Parathyroid adenoma (tissue), 2 donors: ENCODE measurements at regions not wholly inside any gene's neighbourhood (a gene's known extent, or its start where the extent isn't known, plus 50 kb on each side); places are given as distances from the start of the nearest gene placed in this dataset.

Experiments used
- H2AFZ ChIP-seq: fragments of 300-600 bp; sonication (generic); one replicate; pipeline ENCODE4 v1.7.0; 2017; ENCODE audit warnings: antibody characterized with exemption, mild to moderate bottlenecking
- H3K27ac ChIP-seq: fragments of 300-600 bp; sonication (generic); one replicate; pipeline ENCODE4 v1.7.0; 2017
- H3K27me3 ChIP-seq: fragments of 300-600 bp; sonication (generic); one replicate; pipeline ENCODE4 v1.7.0; 2017; ENCODE audit warnings: low read length; ENCODE audit not compliant: control insufficient read depth, insufficient read depth
- H3K36me3 ChIP-seq: fragments of 300-600 bp; sonication (generic); one replicate; pipeline ENCODE4 v1.7.0; 2017; ENCODE audit warnings: low read length; ENCODE audit not compliant: control insufficient read depth, insufficient read depth
- H3K4me1 ChIP-seq: fragments of 300-600 bp; sonication (generic); one replicate; pipeline ENCODE4 v1.7.0; 2017; ENCODE audit warnings: control low read depth
- H3K4me2 ChIP-seq: fragments of 300-600 bp; sonication (generic); one replicate; pipeline ENCODE4 v1.7.0; 2017; ENCODE audit warnings: low read length
- H3K4me3 ChIP-seq: fragments of 300-600 bp; sonication (generic); one replicate; pipeline ENCODE4 v1.7.0; 2017; ENCODE audit warnings: low read depth, low read length
- H3K79me2 ChIP-seq: fragments of 300-600 bp; sonication (generic); one replicate; pipeline ENCODE4 v1.7.0; 2017; ENCODE audit warnings: control low read depth
- H3K9ac ChIP-seq: fragments of 300-600 bp; sonication (generic); one replicate; pipeline ENCODE4 v1.7.0; 2017; ENCODE audit warnings: mild to moderate bottlenecking
- H3K9me3 ChIP-seq: fragments of 300-600 bp; sonication (generic); one replicate; pipeline ENCODE4 v1.7.0; 2017; ENCODE audit warnings: low read length; ENCODE audit not compliant: control insufficient read depth
- CTCF ChIP-seq: fragments of 300-600 bp; sonication (generic); IDR thresholded peaks from one replicate; pipeline ENCODE4 v1.7.0; 2017; ENCODE audit warnings: antibody characterized with exemption, mild to moderate bottlenecking
- donor health status: primary hyperparathyroidism.

- no peak overlapping the region for H3K9ac ChIP-seq
- no peaks in the 10 kb centered on the region for H3K9me3 ChIP-seq
- H3K4me2 ChIP-seq: no peak overlapping the region
- H3K27me3 ChIP-seq: no peaks in the 10 kb centered on the region
- H3K79me2 ChIP-seq: no peaks in the 10 kb centered on the region
- no peak for TF ChIP-seq CTCF
- no peaks in the 10 kb centered on the region for H3K4me1 ChIP-seq
- H3K27ac ChIP-seq: no peak overlapping the region
- no peaks in the 10 kb centered on the region for H3K36me3 ChIP-seq
- H2AFZ ChIP-seq: no peak overlapping the region
- no peak overlapping the region for H3K4me3 ChIP-seq
Observed at GRCh38 chr2:58922245-58922644, 681.1 kb upstream of the FANCL start.

GRCh38 chr2:58921676-58922075 is 680.6 kb upstream of the FANCL start:
- H2AFZ ChIP-seq: no peak overlapping the region
- TF ChIP-seq CTCF: no peak
- no peaks in the 10 kb centered on the region for H3K79me2 ChIP-seq
- no peaks in the 10 kb centered on the region for H3K4me1 ChIP-seq
- no peak overlapping the region for H3K27ac ChIP-seq
- no peak overlapping the region for H3K4me3 ChIP-seq
- no peaks in the 10 kb centered on the region for H3K36me3 ChIP-seq
- no peaks in the 10 kb centered on the region for H3K27me3 ChIP-seq
- H3K9me3 ChIP-seq: no peaks in the 10 kb centered on the region
- H3K4me2 ChIP-seq: no peak overlapping the region
- H3K9ac ChIP-seq: no peak overlapping the region

- H2AFZ ChIP-seq: no peak overlapping the region
- H3K4me2 ChIP-seq: no peak overlapping the region
- H3K9me3 ChIP-seq: no peaks in the 10 kb centered on the region
- no peaks in the 10 kb centered on the region for H3K27me3 ChIP-seq
- TF ChIP-seq CTCF: no peak
- H3K4me3 ChIP-seq: no peak overlapping the region
- H3K36me3 ChIP-seq: no peaks in the 10 kb centered on the region
- H3K4me1 ChIP-seq: no peaks in the 10 kb centered on the region
- H3K79me2 ChIP-seq: no peaks in the 10 kb centered on the region
- H3K9ac ChIP-seq: no peak overlapping the region
- no peak overlapping the region for H3K27ac ChIP-seq
Observed at GRCh38 chr2:58920001-58920400, 678.9 kb upstream of the FANCL start.

GRCh38 chr2:58919316-58919715 is 678.2 kb upstream of the FANCL start:
- no peak for TF ChIP-seq CTCF
- Histone ChIP-seq H3K9me3 (no peaks in the 10 kb centered on the region), H3K36me3 (no peaks in the 10 kb centered on the region)

GRCh38 chr2:58918141-58918540 is 677.0 kb upstream of the FANCL start:
- no peaks in the 10 kb centered on the region for H3K4me1 ChIP-seq
- H3K79me2 ChIP-seq: no peaks in the 10 kb centered on the region
- no peak overlapping the region for H3K27ac ChIP-seq
- no peaks in the 10 kb centered on the region for H3K36me3 ChIP-seq
- no peaks in the 10 kb centered on the region for H3K27me3 ChIP-seq
- H3K9ac ChIP-seq: no peak overlapping the region
- no peak overlapping the region for H3K4me2 ChIP-seq
- no peak overlapping the region for H2AFZ ChIP-seq
- TF ChIP-seq CTCF: no peak
- no peak overlapping the region for H3K4me3 ChIP-seq
- no peaks in the 10 kb centered on the region for H3K9me3 ChIP-seq

More at GRCh38 chr2:58919316-58919715, 678.2 kb upstream of the FANCL start:
- no peaks in the 10 kb centered on the region for H3K79me2 ChIP-seq
- no peak overlapping the region for H3K9ac ChIP-seq
- H3K4me3 ChIP-seq: no peak overlapping the region
- H2AFZ ChIP-seq: no peak overlapping the region
- H3K27me3 ChIP-seq: no peaks in the 10 kb centered on the region
- H3K27ac ChIP-seq: no peak overlapping the region
- no peak overlapping the region for H3K4me2 ChIP-seq
- no peaks in the 10 kb centered on the region for H3K4me1 ChIP-seq
